ENCODE measurements at regions not wholly inside any gene's neighbourhood (a gene's known extent, or its start where the extent isn't known, plus 50 kb on each side); places are given as distances from the start of the nearest gene placed in this dataset.
"Not testable (repeated sequence)": the region's sequence is repeated elsewhere in the genome, so short reads cannot be mapped to it uniquely, and the experiment has no call there.

GRCh38 chr12:14032191-14032590, 50.8 kb upstream of the GRIN2B start:
- not testable (repeated sequence) for FAIRE-seq

- FAIRE-seq: no peak
These were observed 62.4 kb upstream of the GRIN2B start for GRCh38 chr12:14043776-14044175.

- FAIRE-seq: no peak
These were observed 67.6 kb upstream of the GRIN2B start for GRCh38 chr12:14048941-14049545.

GRCh38 chr12:14057895-14058294, 76.5 kb upstream of the GRIN2B start:
- no peak for FAIRE-seq

GRCh38 chr12:14058717-14059116, 77.3 kb upstream of the GRIN2B start:
- no peak for FAIRE-seq

- FAIRE-seq: no peak
These were observed 78.1 kb upstream of the GRIN2B start for GRCh38 chr12:14059548-14059947.

GRCh38 chr12:14065616-14066015, 84.2 kb upstream of the GRIN2B start:
- no peak for FAIRE-seq

- no peak for FAIRE-seq
These were observed 84.6 kb upstream of the GRIN2B start for GRCh38 chr12:14066021-14066420.

GRCh38 chr12:14068961-14069360, 87.6 kb upstream of the GRIN2B start:
- FAIRE-seq: no peak

GRCh38 chr12:14071833-14072232, 90.4 kb upstream of the GRIN2B start:
- no peak for FAIRE-seq

- no peak for FAIRE-seq
These were observed 91.6 kb upstream of the GRIN2B start for GRCh38 chr12:14072987-14073386.

- no peak for FAIRE-seq
These were observed 94.5 kb upstream of the GRIN2B start for GRCh38 chr12:14075797-14076393.

- FAIRE-seq: no peak
These were observed 95.1 kb upstream of the GRIN2B start for GRCh38 chr12:14076538-14076937.

GRCh38 chr12:14086838-14087237, 105.4 kb upstream of the GRIN2B start:
- FAIRE-seq: no peak

GRCh38 chr12:14099994-14100393, 118.6 kb upstream of the GRIN2B start:
- FAIRE-seq: no peak

- FAIRE-seq: not testable (repeated sequence)
These were observed 120.2 kb upstream of the GRIN2B start for GRCh38 chr12:14101556-14101955.

- no peak for FAIRE-seq
These were observed 129.9 kb upstream of the GRIN2B start for GRCh38 chr12:14111230-14111865.

GRCh38 chr12:14113031-14113430, 131.6 kb upstream of the GRIN2B start:
- FAIRE-seq: no peak

GRCh38 chr12:14126692-14127091, 145.3 kb upstream of the GRIN2B start:
- no peak for FAIRE-seq

- no peak for FAIRE-seq
These were observed 148.3 kb upstream of the GRIN2B start for GRCh38 chr12:14129611-14130195.

GRCh38 chr12:14135996-14136395, 154.6 kb upstream of the GRIN2B start:
- FAIRE-seq: no peak

- no peak for FAIRE-seq
These were observed 157.1 kb upstream of the GRIN2B start for GRCh38 chr12:14138495-14138894.

GRCh38 chr12:14148489-14149270, 167.3 kb upstream of the GRIN2B start:
- no peak for FAIRE-seq
